ENCODE measurements at regions not wholly inside any gene's neighbourhood (a gene's known extent, or its start where the extent isn't known, plus 50 kb on each side); places are given as distances from the start of the nearest gene placed in this dataset.

GRCh38 chr14:52190337-52190931 lies 77.1 kb upstream of the PTGDR start:
- Histone ChIP-seq H3K4me1 (ENCODE audit: control insufficient read depth, insufficient read depth, low read length) (no peaks in the 10 kb centered on the region), H3K9ac (ENCODE audit: control insufficient read depth, insufficient read depth, low read length) (no peak overlapping the region), H3K4me2 (ENCODE audit: control insufficient read depth, insufficient read depth) (no peak overlapping the region), H3K4me3 (no peak overlapping the region), H3K9me3 (replicated peaks; ENCODE audit: control insufficient read depth, insufficient read depth, low read length) (no peaks in the 10 kb centered on the region), H3K79me2 (ENCODE audit: control insufficient read depth, insufficient read depth, low read length) (no peaks in the 10 kb centered on the region), H3K27me3 (replicated peaks in 1 of 2; ENCODE audit: control insufficient read depth in 2 of 2, insufficient read depth in 2 of 2, low read length in 1 of 2) (no peaks in the 10 kb centered on the region), H2AFZ (ENCODE audit: control insufficient read depth, low read depth, low read length) (no peak overlapping the region), H3K27ac (ENCODE audit: control insufficient read depth, insufficient read depth) (no peak overlapping the region), H3K36me3 (ENCODE audit: control insufficient read depth in 2 of 2, insufficient read depth in 2 of 2, low read length in 1 of 2) (no peaks in the 10 kb centered on the region), H4K20me1 (ENCODE audit: control insufficient read depth, insufficient read depth) (no peaks in the 10 kb centered on the region)
- ChIA-PET RAD21 (ENCODE audit: unreplicated experiment) (no interaction called here), CTCF (no interaction called here), POLR2A (no interaction called here), SMC1A (ENCODE audit: uncharacterized antibody, unreplicated experiment) (no interaction called here)
- FAIRE-seq (no peak), ATAC-seq (no peak), DNase-seq (ENCODE audit: low read depth, low spot score) (no peak)
- in situ Hi-C loops (cut with MboI) = no loop called here
- BruUV-seq (replicated peaks) = no TSS peak
- no peak for TF ChIP-seq KDM1A (IDR thresholded peaks at IDR 0.05; ENCODE audit: borderline replicate concordance)
- 65% methylated on average over 4 of the region's 4 CpGs for WGBS (ENCODE audit: insufficient coverage, insufficient replicate concordance, low lambda C conversion rate, missing lambda C conversion rate)
- intact Hi-C loops (cut with micrococcal nuclease; ENCODE audit: unreplicated experiment) = no loop called here

GRCh38 chr14:52189325-52189724 lies 78.2 kb upstream of the PTGDR start:
- no peak overlapping the region for H2AFZ ChIP-seq (ENCODE audit: control insufficient read depth, low read depth, low read length)
- BruUV-seq (replicated peaks) = no TSS peak
- H3K9ac ChIP-seq (ENCODE audit: control insufficient read depth, insufficient read depth, low read length) = no peak overlapping the region
- no peaks in the 10 kb centered on the region for H3K27me3 ChIP-seq (replicated peaks in 1 of 2; ENCODE audit: control insufficient read depth in 2 of 2, insufficient read depth in 2 of 2, low read length in 1 of 2)
- CTCF ChIA-PET = no interaction called here
- no peak overlapping the region for H3K27ac ChIP-seq (ENCODE audit: control insufficient read depth, insufficient read depth)
- WGBS (ENCODE audit: insufficient coverage, insufficient replicate concordance, low lambda C conversion rate, missing lambda C conversion rate) = 5% methylated on average over 4 of the region's 4 CpGs
- TF ChIP-seq IKZF2 (IDR thresholded peaks at IDR 0.05) = peak in 1 of 2 experiments; percentile 7; a peak in 2 of 4 replicates
- TF ChIP-seq NR2C2 (IDR thresholded peaks at IDR 0.05; ENCODE audit: borderline replicate concordance, control insufficient read depth, insufficient read length, low read depth) = no peak
- peak; percentile 59 for TF ChIP-seq JUNB (IDR thresholded peaks at IDR 0.05)
- peak; percentile 47; the same call in 1 of the 2 replicates for TF ChIP-seq SPI1 (IDR thresholded peaks at IDR 0.05; ENCODE audit: borderline replicate concordance, insufficient read depth, low read depth, low read length)
- TF ChIP-seq MTA2 (IDR thresholded peaks at IDR 0.05; ENCODE audit: low read depth) = 0 out of 2 replicates have a peak, but pooled peaks have one; percentile 38
- H3K79me2 ChIP-seq (ENCODE audit: control insufficient read depth, insufficient read depth, low read length) = no peaks in the 10 kb centered on the region
- no peaks in the 10 kb centered on the region for H3K9me3 ChIP-seq (replicated peaks; ENCODE audit: control insufficient read depth, insufficient read depth, low read length)
- H3K4me3 ChIP-seq = no peak overlapping the region
- H3K36me3 ChIP-seq (ENCODE audit: control insufficient read depth in 2 of 2, insufficient read depth in 2 of 2, low read length in 1 of 2) = no peaks in the 10 kb centered on the region
- no peaks in the 10 kb centered on the region for H3K4me1 ChIP-seq (ENCODE audit: control insufficient read depth, insufficient read depth, low read length)
- DNase-seq (ENCODE audit: low read depth, low spot score) (no peak), ATAC-seq (peak; percentile 28), FAIRE-seq (no peak)
- POLR2A ChIA-PET = no interaction called here
- RAD21 ChIA-PET (ENCODE audit: unreplicated experiment) = no interaction called here
- in situ Hi-C loops (cut with MboI) (no loop called here), intact Hi-C loops (cut with micrococcal nuclease; ENCODE audit: unreplicated experiment) (no loop called here)
- H4K20me1 ChIP-seq (ENCODE audit: control insufficient read depth, insufficient read depth) = no peaks in the 10 kb centered on the region
- no peak overlapping the region for H3K4me2 ChIP-seq (ENCODE audit: control insufficient read depth, insufficient read depth)
- SMC1A ChIA-PET (ENCODE audit: uncharacterized antibody, unreplicated experiment) = no interaction called here
